ENCODE measurements at regions not wholly inside any gene's neighbourhood (a gene's known extent, or its start where the extent isn't known, plus 50 kb on each side); places are given as distances from the start of the nearest gene placed in this dataset.

- TF ChIP-seq CTCF (conservative IDR thresholded peaks at IDR 0.05; ENCODE audit: low read depth, low read length) (no peak), MXI1 (IDR thresholded peaks at IDR 0.05; ENCODE audit: borderline replicate concordance, low read depth, low read length) (no peak), RAD21 (IDR thresholded peaks at IDR 0.05; ENCODE audit: low read length) (no peak), MAFK (IDR thresholded peaks at IDR 0.05; ENCODE audit: low read depth, low read length) (no peak), POLR2A (IDR thresholded peaks at IDR 0.05; ENCODE audit: low read depth, low read length) (no peak), ELK1 (IDR thresholded peaks at IDR 0.05; ENCODE audit: borderline replicate concordance, low read depth, low read length) (no peak), SMC3 (IDR thresholded peaks at IDR 0.05; ENCODE audit: low read depth, low read length) (no peak), RFX5 (IDR thresholded peaks at IDR 0.05; ENCODE audit: low read depth, low read length) (no peak), MAZ (IDR thresholded peaks at IDR 0.05; ENCODE audit: borderline replicate concordance, low read depth, low read length) (no peak), RCOR1 (IDR thresholded peaks at IDR 0.05; ENCODE audit: insufficient replicate concordance, low read length) (no peak)
These were observed 92.0 kb upstream of the SSBP2 start for GRCh38 chr5:81842795-81843398.
